Omental fat pad (tissue), 3 donors: ENCODE measurements at regions not wholly inside any gene's neighbourhood (a gene's known extent, or its start where the extent isn't known, plus 50 kb on each side); places are given as distances from the start of the nearest gene placed in this dataset. TPM values are rescaled to one million over a fixed set of nuclear protein-coding genes. Genes with fewer than 3 reads are reported as not detected.

Source experiments
- ATAC-seq: fragments of 150-250 bp; one replicate; pipeline ENCODE4 v1.9.1; 2016; ENCODE audit warnings: mild to moderate bottlenecking, moderate library complexity; ENCODE audit not compliant: low FRiP score
- DNase-seq: peaks from one replicate; pipeline ENCODE4 v3.0.0-alpha.2; 2019; ENCODE audit warnings: low spot score
- small RNA-seq: library from RNA; depleted of rRNA; stranded (forward); fragments of <200 nt; gene quantifications from one replicate; pipeline ENCODE3, GENCODE V24; 2016
- TF ChIP-seq, protein P1 (sequence below), 3 donors: fragments of 450-650 bp; IDR thresholded peaks; one replicate each; pipeline ENCODE4 v1.5.1; 2016 to 2017; ENCODE audit warnings: antibody characterized with exemption in 3 of 3, mild to moderate bottlenecking in 3 of 3, moderate library complexity in 2 of 3

GRCh38 chrX:88438209-88438608 lies 308.8 kb upstream of the CPXCR1 start:
- no peak for DNase-seq
- TF ChIP-seq, protein P1, sequence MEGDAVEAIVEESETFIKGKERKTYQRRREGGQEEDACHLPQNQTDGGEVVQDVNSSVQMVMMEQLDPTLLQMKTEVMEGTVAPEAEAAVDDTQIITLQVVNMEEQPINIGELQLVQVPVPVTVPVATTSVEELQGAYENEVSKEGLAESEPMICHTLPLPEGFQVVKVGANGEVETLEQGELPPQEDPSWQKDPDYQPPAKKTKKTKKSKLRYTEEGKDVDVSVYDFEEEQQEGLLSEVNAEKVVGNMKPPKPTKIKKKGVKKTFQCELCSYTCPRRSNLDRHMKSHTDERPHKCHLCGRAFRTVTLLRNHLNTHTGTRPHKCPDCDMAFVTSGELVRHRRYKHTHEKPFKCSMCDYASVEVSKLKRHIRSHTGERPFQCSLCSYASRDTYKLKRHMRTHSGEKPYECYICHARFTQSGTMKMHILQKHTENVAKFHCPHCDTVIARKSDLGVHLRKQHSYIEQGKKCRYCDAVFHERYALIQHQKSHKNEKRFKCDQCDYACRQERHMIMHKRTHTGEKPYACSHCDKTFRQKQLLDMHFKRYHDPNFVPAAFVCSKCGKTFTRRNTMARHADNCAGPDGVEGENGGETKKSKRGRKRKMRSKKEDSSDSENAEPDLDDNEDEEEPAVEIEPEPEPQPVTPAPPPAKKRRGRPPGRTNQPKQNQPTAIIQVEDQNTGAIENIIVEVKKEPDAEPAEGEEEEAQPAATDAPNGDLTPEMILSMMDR (IDR thresholded peaks at IDR 0.05) = no peak
- no peak for ATAC-seq

DNA sequence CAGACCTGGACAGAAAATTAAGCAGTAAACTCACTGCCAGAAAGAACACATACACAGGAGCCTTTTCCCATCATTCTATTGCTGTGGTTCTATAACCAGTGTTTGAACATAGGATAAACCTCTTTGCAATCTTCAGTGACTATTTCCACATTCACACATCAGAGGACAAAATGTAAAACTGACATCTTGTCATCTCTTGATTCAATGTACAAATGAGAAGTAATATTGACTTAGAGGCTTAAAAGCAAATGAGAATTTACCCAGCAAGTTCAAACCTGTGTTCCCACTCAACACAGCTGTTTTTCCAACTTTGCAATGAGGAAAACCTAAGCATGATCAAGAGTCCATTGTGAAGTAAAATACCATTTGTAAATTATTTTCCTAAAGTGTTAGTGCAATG lies 307.1 kb upstream of the CPXCR1 start:
- ATAC-seq = no peak
- no peak for DNase-seq
- TF ChIP-seq, protein P1 (IDR thresholded peaks at IDR 0.05) = no peak

Small RNA genes lying in the stretch of these regions (small RNA-seq; reads per million reads assigned to genes)
- not detected for gene AL929325.1
- not detected for gene RF01225
